Stimulated activated effector memory CD8-positive, alpha-beta T cell treated with anti-CD3 and anti-CD28 coated beads, Interleukin-12 subunit alpha, Interleukin-12 subunit beta, amount 100 ng/mL, for 72 hours (primary cell): ENCODE measurements at regions not wholly inside any gene's neighbourhood (a gene's known extent, or its start where the extent isn't known, plus 50 kb on each side); places are given as distances from the start of the nearest gene placed in this dataset.

Experiments used
- ATAC-seq: fragments of 150-1000 bp; cut with Tn5 transposase; 2 replicates; pipeline ENCODE4 v1.10.0; 2021
- DNase-seq, 2 donors: peaks; one replicate each; pipeline ENCODE4 v3.0.0; 2021 to 2022; ENCODE audit warnings: low spot score in 2 of 2
- H3K27ac Mint-ChIP-seq: one replicate; pipeline ENCODE4 v1.8.0; 2022; ENCODE audit warnings: mild to moderate bottlenecking, mixed read lengths
- H3K36me3 Mint-ChIP-seq: one replicate; pipeline ENCODE4 v1.8.0; 2022; ENCODE audit warnings: mild to moderate bottlenecking, mixed read lengths
- H3K4me1 Mint-ChIP-seq: one replicate; pipeline ENCODE4 v1.8.0; 2022; ENCODE audit warnings: mixed read lengths
- H3K4me3 Mint-ChIP-seq: one replicate; pipeline ENCODE4 v1.8.0; 2022; ENCODE audit warnings: mild to moderate bottlenecking, mixed read lengths
- H3K9me3 Mint-ChIP-seq: one replicate; pipeline ENCODE4 v1.8.0; 2022; ENCODE audit warnings: mixed read lengths

GRCh38 chr2:123915380-123915779, 109.7 kb upstream of the CNTNAP5 start:
- H3K4me1 Mint-ChIP-seq = no peaks in the 10 kb centered on the region
- no peaks in the 10 kb centered on the region for H3K36me3 Mint-ChIP-seq
- DNase-seq (no peak), ATAC-seq (no peak)
- no peak overlapping the region for H3K27ac Mint-ChIP-seq
- H3K4me3 Mint-ChIP-seq = no peak overlapping the region
- H3K9me3 Mint-ChIP-seq = peaks cover 33% of the 10 kb centered on the region

- H3K9me3 Mint-ChIP-seq = peaks cover 34% of the 10 kb centered on the region
- H3K27ac Mint-ChIP-seq = no peak overlapping the region
- DNase-seq = no peak
- H3K4me1 Mint-ChIP-seq = no peaks in the 10 kb centered on the region
- no peak overlapping the region for H3K4me3 Mint-ChIP-seq
- no peaks in the 10 kb centered on the region for H3K36me3 Mint-ChIP-seq
- ATAC-seq = no peak
These were observed 109.0 kb upstream of the CNTNAP5 start for GRCh38 chr2:123916051-123916450.

- peaks cover 31% of the 10 kb centered on the region for H3K9me3 Mint-ChIP-seq
- DNase-seq (no peak), ATAC-seq (no peak)
- no peak overlapping the region for H3K27ac Mint-ChIP-seq
- H3K4me1 Mint-ChIP-seq = no peaks in the 10 kb centered on the region
- H3K4me3 Mint-ChIP-seq = no peak overlapping the region
- H3K36me3 Mint-ChIP-seq = no peaks in the 10 kb centered on the region
These were observed 108.6 kb upstream of the CNTNAP5 start for GRCh38 chr2:123916531-123916930.

- H3K4me1 Mint-ChIP-seq = no peaks in the 10 kb centered on the region
- H3K4me3 Mint-ChIP-seq = no peak overlapping the region
- H3K36me3 Mint-ChIP-seq = no peaks in the 10 kb centered on the region
- no peak for DNase-seq
- ATAC-seq = no peak
- no peak overlapping the region for H3K27ac Mint-ChIP-seq
- peaks cover 31% of the 10 kb centered on the region for H3K9me3 Mint-ChIP-seq
These were observed 107.8 kb upstream of the CNTNAP5 start for GRCh38 chr2:123917241-123917640.

GRCh38 chr2:123928358-123928757, 96.7 kb upstream of the CNTNAP5 start:
- H3K4me3 Mint-ChIP-seq = no peak overlapping the region
- DNase-seq (no peak), ATAC-seq (no peak)
- H3K9me3 Mint-ChIP-seq = peaks cover 33% of the 10 kb centered on the region
- H3K36me3 Mint-ChIP-seq = no peaks in the 10 kb centered on the region
- no peak overlapping the region for H3K27ac Mint-ChIP-seq
- no peaks in the 10 kb centered on the region for H3K4me1 Mint-ChIP-seq

- ATAC-seq (no peak), DNase-seq (no peak)
- no peak overlapping the region for H3K4me3 Mint-ChIP-seq
- H3K9me3 Mint-ChIP-seq = peaks cover 19% of the 10 kb centered on the region
- no peak overlapping the region for H3K27ac Mint-ChIP-seq
- H3K4me1 Mint-ChIP-seq = no peaks in the 10 kb centered on the region
- H3K36me3 Mint-ChIP-seq = no peaks in the 10 kb centered on the region
These were observed 89.7 kb upstream of the CNTNAP5 start for GRCh38 chr2:123935405-123935804.

- Mint-ChIP-seq H3K27ac (no peak overlapping the region), H3K4me1 (no peaks in the 10 kb centered on the region), H3K4me3 (no peak overlapping the region), H3K36me3 (no peaks in the 10 kb centered on the region), H3K9me3 (peaks cover 4% of the 10 kb centered on the region)
- ATAC-seq (no peak), DNase-seq (no peak)
These were observed 71.2 kb upstream of the CNTNAP5 start for GRCh38 chr2:123953846-123954245.

GRCh38 chr2:123958011-123958410, 67.1 kb upstream of the CNTNAP5 start:
- DNase-seq = no peak
- H3K27ac Mint-ChIP-seq = no peak overlapping the region
- H3K4me1 Mint-ChIP-seq = no peaks in the 10 kb centered on the region
- ATAC-seq = no peak
- no peaks in the 10 kb centered on the region for H3K36me3 Mint-ChIP-seq
- peaks cover 17% of the 10 kb centered on the region for H3K9me3 Mint-ChIP-seq
- H3K4me3 Mint-ChIP-seq = no peak overlapping the region

GRCh38 chr2:123961576-123961975, 63.5 kb upstream of the CNTNAP5 start:
- no peak overlapping the region for H3K4me3 Mint-ChIP-seq
- H3K9me3 Mint-ChIP-seq = peaks cover 17% of the 10 kb centered on the region
- no peaks in the 10 kb centered on the region for H3K4me1 Mint-ChIP-seq
- DNase-seq = no peak
- no peak overlapping the region for H3K27ac Mint-ChIP-seq
- H3K36me3 Mint-ChIP-seq = no peaks in the 10 kb centered on the region
- ATAC-seq = no peak

GRCh38 chr2:123971564-123972318, 53.3 kb upstream of the CNTNAP5 start:
- Mint-ChIP-seq H3K36me3 (no peaks in the 10 kb centered on the region), H3K4me1 (no peaks in the 10 kb centered on the region), H3K27ac (no peak overlapping the region), H3K9me3 (peaks cover 16% of the 10 kb centered on the region), H3K4me3 (no peak overlapping the region)
- ATAC-seq (no peak), DNase-seq (no peak)
